OCI-LY7 (cell line): ENCODE measurements at regions not wholly inside any gene's neighbourhood (a gene's known extent, or its start where the extent isn't known, plus 50 kb on each side); places are given as distances from the start of the nearest gene placed in this dataset.
"Not testable (repeated sequence)": the region's sequence is repeated elsewhere in the genome, so short reads cannot be mapped to it uniquely, and the experiment has no call there.

Source experiments
- BruUV-seq: library from RNA; stranded (reverse); fragments of 400-500 nt; replicated peaks from 2 replicates; lab custom pipeline; 2021; lab: Mats Ljungman, UMichigan
- CTCF ChIA-PET: fragments of 300-600 bp; sonication (Branson Sonifier 250); formaldehyde crosslinking; loops from one replicate; lab custom pipeline; 2022; ENCODE audit warnings: antibody characterized with exemption; ENCODE audit not compliant: unreplicated experiment; lab: Charles Lee
- POLR2A ChIA-PET: fragments of 300-600 bp; sonication (Branson Sonifier 250); formaldehyde crosslinking; loops from one replicate; lab custom pipeline; 2022; ENCODE audit warnings: antibody characterized with exemption; lab: Charles Lee
- DNase-seq: peaks from one replicate; pipeline ENCODE4 v3.0.0-alpha.2; 2015; ENCODE audit warnings: low spot score
- H2AFZ ChIP-seq: fragments of 200-600 bp; sonication (generic), shearing (Covaris generic); 2 replicates; pipeline ENCODE4 v1.6.1; 2014; ENCODE audit warnings: mild to moderate bottlenecking, antibody characterized with exemption, low read length, moderate library complexity
- H3K27ac ChIP-seq: fragments of 200-600 bp; sonication (generic); 2 replicates; pipeline ENCODE4 v1.5.1; 2014; ENCODE audit warnings: mixed run types, low read depth, mild to moderate bottlenecking, moderate library complexity, low read length, inconsistent platforms; ENCODE audit not compliant: poor library complexity, severe bottlenecking
- H3K36me3 ChIP-seq: fragments of 200-600 bp; sonication (generic); 2 replicates; pipeline ENCODE4 v1.6.1; 2014; ENCODE audit warnings: mild to moderate bottlenecking, antibody characterized with exemption, low read length, moderate library complexity, mixed read lengths; ENCODE audit not compliant: insufficient read depth
- H3K4me1 ChIP-seq: fragments of 200-600 bp; sonication (generic); 2 replicates; pipeline ENCODE4 v1.5.1; 2014; ENCODE audit warnings: mild to moderate bottlenecking, low read length; ENCODE audit not compliant: insufficient read depth, poor library complexity, severe bottlenecking
- H3K4me2 ChIP-seq: fragments of 200-600 bp; sonication (generic); 2 replicates; pipeline ENCODE4 v1.6.1; 2014; ENCODE audit warnings: mild to moderate bottlenecking, low read length
- H3K4me3 ChIP-seq: fragments of 200-600 bp; sonication (generic); 2 replicates; pipeline ENCODE4 v1.5.1; 2014; ENCODE audit warnings: mild to moderate bottlenecking, low read depth, low read length; ENCODE audit not compliant: poor library complexity, severe bottlenecking
- H3K79me2 ChIP-seq: fragments of 200-600 bp; sonication (generic); 2 replicates; pipeline ENCODE4 v1.6.1; 2016; ENCODE audit warnings: low read depth, mild to moderate bottlenecking, low read length, moderate library complexity, mixed read lengths; ENCODE audit not compliant: insufficient read depth
- H3K9me2 ChIP-seq: fragments of 200-600 bp; sonication (generic); 2 replicates; pipeline ENCODE4 v1.6.1; 2016; ENCODE audit warnings: mild to moderate bottlenecking, low read length, mixed read lengths; ENCODE audit not compliant: insufficient read depth
- H3K9me3 ChIP-seq: fragments of 200-600 bp; sonication (generic); 2 replicates; pipeline ENCODE4 v1.6.1; 2014; ENCODE audit warnings: mild to moderate bottlenecking, mixed run types, low read length, mixed read lengths
- H4K20me1 ChIP-seq: fragments of 200-600 bp; sonication (generic); 2 replicates; pipeline ENCODE4 v1.6.1; 2014; ENCODE audit warnings: mild to moderate bottlenecking, antibody characterized with exemption, low read length, moderate library complexity, mixed read lengths; ENCODE audit not compliant: insufficient read depth
- EZH2phosphoT487 ChIP-seq: fragments of 200-600 bp; sonication (generic); IDR thresholded peaks from 2 replicates; pipeline ENCODE4 v1.6.1; 2018; ENCODE audit warnings: low read depth, borderline replicate concordance, mild to moderate bottlenecking, mixed run types, antibody characterized with exemption, low read length, moderate library complexity, mixed read lengths
- intact Hi-C: fragments of 100-400 bp; cut with micrococcal nuclease; formaldehyde crosslinking; loops from one replicate; pipeline ENCODE4 v1.10.0; 2022; ENCODE audit not compliant: unreplicated experiment
- TF ChIP-seq, protein P1 (sequence below): fragments of 200-600 bp; sonication (generic); conservative IDR thresholded peaks from 2 replicates; pipeline ENCODE4 v1.5.1; 2014; ENCODE audit warnings: mild to moderate bottlenecking, antibody characterized with exemption, low read length, moderate library complexity, mixed read lengths

DNA sequence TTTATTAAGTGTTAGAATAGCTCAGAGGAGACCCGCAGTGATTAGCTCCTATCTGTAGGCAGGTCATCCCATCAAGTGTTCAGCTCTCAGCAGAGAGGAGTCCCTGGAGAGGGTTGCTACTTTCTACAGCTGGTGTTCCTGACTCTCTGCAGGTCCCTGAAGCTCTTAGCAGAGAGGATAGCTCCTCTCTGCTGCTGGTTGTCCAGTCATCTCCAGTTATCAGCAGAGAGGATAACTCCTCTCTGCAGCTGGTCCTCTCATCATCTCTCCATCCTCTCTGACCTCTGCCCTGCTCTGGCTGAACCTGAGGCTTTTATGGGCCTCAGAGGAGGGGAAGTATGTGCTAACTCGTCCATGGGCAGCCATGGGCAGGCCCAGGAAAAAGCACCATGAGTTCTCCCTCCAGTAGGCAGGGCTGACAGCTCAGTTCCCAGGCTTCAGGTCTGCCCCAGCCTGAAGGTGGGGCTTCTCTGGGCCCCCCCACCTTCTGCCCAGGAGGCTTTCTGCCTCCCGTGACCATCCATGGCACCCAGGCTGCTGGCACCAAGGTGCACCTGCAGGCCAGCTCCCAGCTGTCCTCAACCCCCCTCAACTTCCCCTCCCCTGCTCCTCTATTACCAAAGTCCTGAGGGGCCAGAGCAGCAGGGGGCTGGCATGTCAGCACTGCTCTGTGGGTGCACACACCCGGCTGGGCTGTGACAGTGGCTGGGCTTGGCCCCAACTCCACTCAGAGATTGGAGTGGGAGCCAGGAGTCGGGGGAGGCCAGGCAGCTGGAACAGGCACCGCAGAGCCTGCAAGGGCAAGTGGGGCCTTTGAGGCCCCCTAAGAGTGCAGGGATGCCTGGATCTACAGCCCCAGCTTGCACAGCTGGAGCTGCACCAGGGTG is 98.9 kb upstream of the FRMD4B start:
- ChIA-PET POLR2A (no interaction called here), CTCF (no interaction called here)
- Histone ChIP-seq H3K4me3 (no peak overlapping the region), H3K27ac (no peak overlapping the region), H3K36me3 (no peaks in the 10 kb centered on the region), H3K9me2 (no peaks in the 10 kb centered on the region), H3K9me3 (no peaks in the 10 kb centered on the region), H3K4me2 (no peak overlapping the region), H3K4me1 (no peaks in the 10 kb centered on the region), H3K79me2 (no peaks in the 10 kb centered on the region), H4K20me1 (no peaks in the 10 kb centered on the region), H2AFZ (no peak overlapping the region)
- no peak for DNase-seq
- intact Hi-C loops = no loop called here
- no peak for TF ChIP-seq EZH2phosphoT487
- TF ChIP-seq, protein P1, sequence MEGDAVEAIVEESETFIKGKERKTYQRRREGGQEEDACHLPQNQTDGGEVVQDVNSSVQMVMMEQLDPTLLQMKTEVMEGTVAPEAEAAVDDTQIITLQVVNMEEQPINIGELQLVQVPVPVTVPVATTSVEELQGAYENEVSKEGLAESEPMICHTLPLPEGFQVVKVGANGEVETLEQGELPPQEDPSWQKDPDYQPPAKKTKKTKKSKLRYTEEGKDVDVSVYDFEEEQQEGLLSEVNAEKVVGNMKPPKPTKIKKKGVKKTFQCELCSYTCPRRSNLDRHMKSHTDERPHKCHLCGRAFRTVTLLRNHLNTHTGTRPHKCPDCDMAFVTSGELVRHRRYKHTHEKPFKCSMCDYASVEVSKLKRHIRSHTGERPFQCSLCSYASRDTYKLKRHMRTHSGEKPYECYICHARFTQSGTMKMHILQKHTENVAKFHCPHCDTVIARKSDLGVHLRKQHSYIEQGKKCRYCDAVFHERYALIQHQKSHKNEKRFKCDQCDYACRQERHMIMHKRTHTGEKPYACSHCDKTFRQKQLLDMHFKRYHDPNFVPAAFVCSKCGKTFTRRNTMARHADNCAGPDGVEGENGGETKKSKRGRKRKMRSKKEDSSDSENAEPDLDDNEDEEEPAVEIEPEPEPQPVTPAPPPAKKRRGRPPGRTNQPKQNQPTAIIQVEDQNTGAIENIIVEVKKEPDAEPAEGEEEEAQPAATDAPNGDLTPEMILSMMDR = no peak
- BruUV-seq = no TSS peak

DNA sequence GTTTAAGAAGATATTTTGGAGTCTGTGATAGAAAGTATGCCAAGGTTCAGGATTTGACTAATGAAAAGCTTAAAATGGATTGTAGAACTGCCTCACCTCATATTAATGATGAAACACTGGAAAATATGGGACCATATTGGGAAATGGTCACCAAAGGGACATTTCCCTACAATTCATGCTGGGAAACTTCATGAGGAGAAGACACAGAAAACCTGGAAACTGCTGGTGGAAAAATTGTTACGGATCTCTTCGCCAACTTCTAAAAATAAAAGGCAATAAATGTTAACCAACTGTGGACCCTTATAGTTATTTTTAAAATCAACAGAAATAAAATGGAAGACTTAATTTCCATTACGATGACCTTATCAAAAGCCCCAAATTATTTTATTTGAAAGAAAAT is 97.6 kb upstream of the FRMD4B start:
- no peak overlapping the region for H3K4me2 ChIP-seq
- ChIA-PET POLR2A (no interaction called here), CTCF (no interaction called here)
- H3K4me1 ChIP-seq = no peaks in the 10 kb centered on the region
- no TSS peak for BruUV-seq
- no peak overlapping the region for H3K27ac ChIP-seq
- TF ChIP-seq, protein P1 = no peak
- no peak for TF ChIP-seq EZH2phosphoT487
- H2AFZ ChIP-seq = no peak overlapping the region
- no peak overlapping the region for H3K4me3 ChIP-seq
- no peak for DNase-seq
- no peaks in the 10 kb centered on the region for H3K79me2 ChIP-seq
- intact Hi-C loops = no loop called here
- no peaks in the 10 kb centered on the region for H3K9me2 ChIP-seq
- no peaks in the 10 kb centered on the region for H4K20me1 ChIP-seq
- H3K36me3 ChIP-seq = no peaks in the 10 kb centered on the region
- no peaks in the 10 kb centered on the region for H3K9me3 ChIP-seq

DNA sequence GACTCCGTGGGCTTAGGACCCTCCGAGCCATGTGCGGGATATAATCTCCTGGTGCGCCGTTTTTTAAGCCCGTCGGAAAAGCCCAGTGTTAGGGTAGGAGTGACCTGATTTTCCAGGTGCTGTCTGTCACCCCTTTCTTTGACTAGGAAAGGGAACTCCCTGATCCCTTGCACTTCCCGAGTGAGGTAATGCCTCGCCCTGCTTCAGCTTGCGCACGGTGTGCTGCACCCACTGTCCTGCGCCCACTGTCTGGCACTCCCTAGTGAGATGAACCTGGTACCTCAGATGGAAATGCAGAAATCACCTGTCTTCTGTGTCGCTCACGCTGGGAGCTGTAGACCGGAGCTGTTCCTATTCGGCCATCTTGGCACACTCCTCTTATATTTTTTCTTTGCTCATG is 95.1 kb upstream of the FRMD4B start:
- H2AFZ ChIP-seq, H3K4me2 ChIP-seq, CTCF ChIA-PET, H3K9me3 ChIP-seq, H3K36me3 ChIP-seq, H3K4me3 ChIP-seq, H3K79me2 ChIP-seq, H3K27ac ChIP-seq, H3K4me1 ChIP-seq, DNase-seq, H4K20me1 ChIP-seq, POLR2A ChIA-PET, H3K9me2 ChIP-seq, intact Hi-C loops, BruUV-seq: not testable (repeated sequence)
